HL-60 (cell line): ENCODE measurements at regions not wholly inside any gene's neighbourhood (a gene's known extent, or its start where the extent isn't known, plus 50 kb on each side); places are given as distances from the start of the nearest gene placed in this dataset.

Experiments used
- DNase-seq, 2 experiments: peaks; one replicate each; pipeline ENCODE4 v3.0.0-alpha.2; 2010 to 2020; ENCODE audit warnings: low read depth in 1 of 2, low spot score in 1 of 2
- H3K27ac ChIP-seq: fragments of 250-450 bp; sonication (Bioruptor Pico); replicated peaks from 2 replicates; pipeline ENCODE4 v1.5.1; 2020; ENCODE audit warnings: mild to moderate bottlenecking, moderate library complexity
- H3K27me3 ChIP-seq: fragments of 250-450 bp; sonication (Bioruptor Pico); 2 replicates; pipeline ENCODE4 v1.5.1; 2021; ENCODE audit warnings: mild to moderate bottlenecking, moderate library complexity; ENCODE audit not compliant: insufficient read depth, poor library complexity, severe bottlenecking
- H3K4me3 ChIP-seq: replicated peaks from 2 replicates; pipeline ENCODE4 v1.5.1; 2011; ENCODE audit warnings: mild to moderate bottlenecking, control low read depth, low read length; ENCODE audit not compliant: insufficient read depth
- CTCF ChIP-seq: IDR thresholded peaks from one replicate; pipeline ENCODE4 v1.5.1; 2011; ENCODE audit warnings: low read length, control low read depth, inconsistent platforms; ENCODE audit not compliant: insufficient read depth
- GABPA ChIP-seq: IDR thresholded peaks from 2 replicates; pipeline ENCODE4 v1.6.1; 2012; ENCODE audit warnings: low read depth
- POLR2AphosphoS5 ChIP-seq: IDR thresholded peaks from 2 replicates; pipeline ENCODE4 v1.6.1; 2012; ENCODE audit warnings: low read depth
- REST ChIP-seq: IDR thresholded peaks from 2 replicates; pipeline ENCODE4 v1.6.1; 2012; ENCODE audit warnings: low read depth; ENCODE audit not compliant: insufficient replicate concordance
- SPI1 ChIP-seq: IDR thresholded peaks from 2 replicates; pipeline ENCODE4 v1.6.1; 2012; ENCODE audit warnings: low read depth, mild to moderate bottlenecking, borderline replicate concordance

GRCh38 chr10:125260260-125260659, 99.9 kb upstream of the CTBP2 start:
- DNase-seq = no peak
- no peaks in the 10 kb centered on the region for H3K27me3 ChIP-seq
- H3K4me3 ChIP-seq = no peak overlapping the region
- TF ChIP-seq REST (no peak), POLR2AphosphoS5 (no peak), GABPA (no peak), SPI1 (no peak), CTCF (no peak)
- no peak overlapping the region for H3K27ac ChIP-seq

GRCh38 chr10:125259651-125260050, 99.3 kb upstream of the CTBP2 start:
- no peak for DNase-seq
- H3K4me3 ChIP-seq = no peak overlapping the region
- no peaks in the 10 kb centered on the region for H3K27me3 ChIP-seq
- H3K27ac ChIP-seq = no peak overlapping the region
- no peak for TF ChIP-seq POLR2AphosphoS5

GRCh38 chr10:125258676-125259075, 98.3 kb upstream of the CTBP2 start:
- TF ChIP-seq SPI1 (no peak), REST (no peak), POLR2AphosphoS5 (no peak), GABPA (no peak), CTCF (no peak)
- Histone ChIP-seq H3K4me3 (no peak overlapping the region), H3K27ac (no peak overlapping the region), H3K27me3 (no peaks in the 10 kb centered on the region)
- DNase-seq = no peak

GRCh38 chr10:125257521-125258108, 97.3 kb upstream of the CTBP2 start:
- Histone ChIP-seq H3K4me3 (no peak overlapping the region), H3K27ac (no peak overlapping the region), H3K27me3 (no peaks in the 10 kb centered on the region)
- TF ChIP-seq POLR2AphosphoS5 = no peak
- no peak for TF ChIP-seq CTCF
- TF ChIP-seq SPI1 = no peak
- no peak for TF ChIP-seq GABPA
- TF ChIP-seq REST = no peak
- no peak for DNase-seq
